ENCODE measurements at regions not wholly inside any gene's neighbourhood (a gene's known extent, or its start where the extent isn't known, plus 50 kb on each side); places are given as distances from the start of the nearest gene placed in this dataset.

- TF ChIP-seq YY1 (IDR thresholded peaks at IDR 0.05; ENCODE audit: low read depth) (no peak), EP300 (IDR thresholded peaks at IDR 0.05; ENCODE audit: borderline replicate concordance) (no peak), CEBPB (IDR thresholded peaks at IDR 0.05) (no peak), RAD21 (IDR thresholded peaks at IDR 0.05; ENCODE audit: low read depth) (no peak)
- TF ChIP-seq, protein P1, sequence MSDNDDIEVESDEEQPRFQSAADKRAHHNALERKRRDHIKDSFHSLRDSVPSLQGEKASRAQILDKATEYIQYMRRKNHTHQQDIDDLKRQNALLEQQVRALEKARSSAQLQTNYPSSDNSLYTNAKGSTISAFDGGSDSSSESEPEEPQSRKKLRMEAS (IDR thresholded peaks at IDR 0.05) = no peak
Measured at GRCh38 chr3:110955301-110955880, 116.2 kb upstream of the NECTIN3 start.

All from Ishikawa (cell line).